Hepatocyte (in vitro differentiated cells): ENCODE measurements at regions not wholly inside any gene's neighbourhood (a gene's known extent, or its start where the extent isn't known, plus 50 kb on each side); places are given as distances from the start of the nearest gene placed in this dataset.

Experiments used
- CTCF ChIP-seq: fragments of 200-600 bp; sonication (generic); IDR thresholded peaks from 2 replicates; pipeline ENCODE4 v1.5.1; 2016; ENCODE audit warnings: antibody characterized with exemption, mild to moderate bottlenecking; ENCODE audit not compliant: poor library complexity
- EZH2 ChIP-seq: fragments of 200-600 bp; sonication (generic); IDR thresholded peaks from 2 replicates; pipeline ENCODE4 v1.6.1; 2016; ENCODE audit warnings: antibody characterized with exemption, mild to moderate bottlenecking, borderline replicate concordance
- EZH2phosphoT487 ChIP-seq: fragments of 200-600 bp; sonication (generic); IDR thresholded peaks from one replicate; pipeline ENCODE4 v1.6.1; 2018; ENCODE audit warnings: antibody characterized with exemption, mild to moderate bottlenecking, low read depth, moderate library complexity; ENCODE audit not compliant: unreplicated experiment, severe bottlenecking

GRCh38 chr20:60955706-60956105, 296.4 kb upstream of the CDH4 start:
- TF ChIP-seq EZH2 (no peak), CTCF (no peak), EZH2phosphoT487 (no peak)
